CD4-positive, alpha-beta T cell (primary cell): ENCODE measurements at regions not wholly inside any gene's neighbourhood (a gene's known extent, or its start where the extent isn't known, plus 50 kb on each side); places are given as distances from the start of the nearest gene placed in this dataset.

Source experiments
- ATAC-seq: fragments of 200-7000 bp; cut with Tn5 transposase; one replicate; pipeline ENCODE4 v1.10.0; 2022; ENCODE audit warnings: mild to moderate bottlenecking; ENCODE audit not compliant: poor library complexity
- CTCF ChIA-PET: fragments of 350-600 bp; sonication (Branson Sonifier 250); formaldehyde crosslinking; loops from one replicate; lab custom pipeline; 2021; ENCODE audit warnings: antibody characterized with exemption, inconsistent platforms; lab: Charles Lee
- POLR2A ChIA-PET: fragments of 350-600 bp; sonication (Branson Sonifier 250); formaldehyde crosslinking; loops from one replicate; lab custom pipeline; 2021; ENCODE audit warnings: antibody characterized with exemption, inconsistent platforms; lab: Charles Lee
- DNase-seq, 14 experiments: peaks; one replicate each; pipeline ENCODE4 v3.0.0-alpha.2; 2013 to 2020; ENCODE audit warnings: mixed read lengths in 2 of 14
- H3K27ac ChIP-seq, 2 donors: one replicate each; pipeline versions ENCODE4 v1.5.1 to v1.7.0; 2013; ENCODE audit warnings: low read length in 2 of 2, low read depth in 1 of 2, mild to moderate bottlenecking in 1 of 2
- H3K27me3 ChIP-seq, 2 experiments: 1 replicate in 1 of 2; 2 replicates in 1 of 2; pipeline versions ENCODE4 v1.6.1 to v1.7.0; 2013; ENCODE audit warnings: low read length in 2 of 2, control low read depth in 1 of 2, mild to moderate bottlenecking in 1 of 2, moderate library complexity in 1 of 2; ENCODE audit not compliant: insufficient read depth in 2 of 2, control insufficient read depth in 1 of 2
- H3K36me3 ChIP-seq: one replicate; pipeline ENCODE4 v1.6.1; 2013; ENCODE audit warnings: low read length, control low read depth; ENCODE audit not compliant: insufficient read depth
- H3K4me1 ChIP-seq: one replicate; pipeline ENCODE4 v1.6.1; 2013; ENCODE audit warnings: low read length, control low read depth; ENCODE audit not compliant: insufficient read depth
- H3K4me3 ChIP-seq: one replicate; pipeline ENCODE4 v1.5.1; 2013; ENCODE audit warnings: mild to moderate bottlenecking, low read length, moderate library complexity
- H3K9me3 ChIP-seq, 2 experiments: 1 replicate in 1 of 2; 2 replicates in 1 of 2; pipeline versions ENCODE4 v1.6.1 to v1.7.0; 2013; ENCODE audit warnings: low read length in 2 of 2, mild to moderate bottlenecking in 2 of 2, control low read depth in 1 of 2, moderate library complexity in 1 of 2; ENCODE audit not compliant: control insufficient read depth in 1 of 2, insufficient read depth in 1 of 2
- H3K27ac Mint-ChIP-seq: one replicate; pipeline ENCODE4 v1.8.0; 2020; ENCODE audit warnings: mixed read lengths
- H3K27me3 Mint-ChIP-seq: one replicate; pipeline ENCODE4 v1.8.0; 2021; ENCODE audit warnings: mixed read lengths
- H3K36me3 Mint-ChIP-seq: one replicate; pipeline ENCODE4 v1.8.0; 2021; ENCODE audit warnings: low read depth, mixed read lengths
- H3K4me1 Mint-ChIP-seq: one replicate; pipeline ENCODE4 v1.8.0; 2021; ENCODE audit warnings: low read depth, mixed read lengths
- H3K4me3 Mint-ChIP-seq: one replicate; pipeline ENCODE4 v1.8.0; 2020; ENCODE audit warnings: mild to moderate bottlenecking, mixed read lengths
- H3K9me3 Mint-ChIP-seq: one replicate; pipeline ENCODE4 v1.8.0; 2020; ENCODE audit warnings: mixed read lengths
- intact Hi-C, 2 experiments: fragments of 100-400 bp; cut with DNase I in 1 of 2; cut with micrococcal nuclease in 1 of 2; formaldehyde crosslinking; loops; one replicate each; pipeline versions ENCODE4 v1.15.1 to v1.9.0; 2023 to 2025; cut with DNase I, micrococcal nuclease
- TF ChIP-seq, protein P1 (sequence below): fragments of 200-600 bp; IDR thresholded peaks from one replicate; pipeline ENCODE4 v1.8.0; 2022; ENCODE audit warnings: antibody characterized with exemption, mild to moderate bottlenecking

DNA sequence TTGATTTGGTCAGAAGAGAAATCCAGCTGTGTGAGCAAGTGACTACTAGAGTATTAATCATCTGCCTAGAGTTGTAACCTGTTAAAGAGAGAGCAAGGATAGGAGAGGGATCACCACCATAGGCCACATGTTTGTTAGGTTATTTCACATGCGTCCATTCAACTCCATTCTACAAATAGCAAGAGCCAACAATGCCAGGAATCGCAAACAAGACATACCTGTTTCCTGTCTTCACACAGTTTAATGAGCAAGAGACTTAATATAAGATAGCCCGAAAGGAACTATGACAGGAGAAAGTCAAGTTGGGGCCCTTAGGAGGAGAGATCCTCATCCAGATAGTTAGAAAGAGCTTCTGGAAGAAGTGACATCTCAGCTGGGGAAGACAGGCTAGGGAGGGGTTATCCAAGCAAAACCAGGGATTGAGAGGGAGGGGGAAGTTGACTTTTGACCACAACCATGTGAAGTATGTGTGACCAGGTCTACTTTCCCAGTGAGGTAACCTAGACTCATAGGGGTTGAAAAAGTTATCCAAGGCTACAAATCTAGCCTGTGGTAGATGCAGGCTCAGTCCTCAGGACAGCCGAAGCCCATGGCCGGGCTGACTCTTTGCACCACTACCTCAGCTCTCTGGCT, 147.4 kb downstream of the ALDH8A1 start:
- no peak overlapping the region for H3K4me3 ChIP-seq
- intact Hi-C loops, result no loop called here
- POLR2A ChIA-PET, result interaction anchor here (0.6 kb wide), 1 partner anchor 1839 kb away, joined by 3 read pairs; no protein-coding TSS in a partner anchor
- no peak overlapping the region for H3K4me3 Mint-ChIP-seq
- no peak overlapping the region for H3K27ac ChIP-seq
- H3K27me3 Mint-ChIP-seq, result no peaks in the 10 kb centered on the region
- CTCF ChIA-PET, result no interaction called here
- TF ChIP-seq, protein P1, sequence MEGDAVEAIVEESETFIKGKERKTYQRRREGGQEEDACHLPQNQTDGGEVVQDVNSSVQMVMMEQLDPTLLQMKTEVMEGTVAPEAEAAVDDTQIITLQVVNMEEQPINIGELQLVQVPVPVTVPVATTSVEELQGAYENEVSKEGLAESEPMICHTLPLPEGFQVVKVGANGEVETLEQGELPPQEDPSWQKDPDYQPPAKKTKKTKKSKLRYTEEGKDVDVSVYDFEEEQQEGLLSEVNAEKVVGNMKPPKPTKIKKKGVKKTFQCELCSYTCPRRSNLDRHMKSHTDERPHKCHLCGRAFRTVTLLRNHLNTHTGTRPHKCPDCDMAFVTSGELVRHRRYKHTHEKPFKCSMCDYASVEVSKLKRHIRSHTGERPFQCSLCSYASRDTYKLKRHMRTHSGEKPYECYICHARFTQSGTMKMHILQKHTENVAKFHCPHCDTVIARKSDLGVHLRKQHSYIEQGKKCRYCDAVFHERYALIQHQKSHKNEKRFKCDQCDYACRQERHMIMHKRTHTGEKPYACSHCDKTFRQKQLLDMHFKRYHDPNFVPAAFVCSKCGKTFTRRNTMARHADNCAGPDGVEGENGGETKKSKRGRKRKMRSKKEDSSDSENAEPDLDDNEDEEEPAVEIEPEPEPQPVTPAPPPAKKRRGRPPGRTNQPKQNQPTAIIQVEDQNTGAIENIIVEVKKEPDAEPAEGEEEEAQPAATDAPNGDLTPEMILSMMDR, result no peak
- no peak overlapping the region for H3K27ac Mint-ChIP-seq
- no peak for ATAC-seq
- no peaks in the 10 kb centered on the region for H3K36me3 ChIP-seq
- H3K27me3 ChIP-seq, result peaks cover 2 to 3% of the 10 kb centered on the region in 2 experiments
- no peak for DNase-seq
- H3K36me3 Mint-ChIP-seq, result no peaks in the 10 kb centered on the region
- H3K4me1 ChIP-seq, result no peaks in the 10 kb centered on the region
- no peaks in the 10 kb centered on the region for H3K4me1 Mint-ChIP-seq
- H3K9me3 ChIP-seq, result no peaks in the 10 kb centered on the region
- H3K9me3 Mint-ChIP-seq, result no peaks in the 10 kb centered on the region

DNA sequence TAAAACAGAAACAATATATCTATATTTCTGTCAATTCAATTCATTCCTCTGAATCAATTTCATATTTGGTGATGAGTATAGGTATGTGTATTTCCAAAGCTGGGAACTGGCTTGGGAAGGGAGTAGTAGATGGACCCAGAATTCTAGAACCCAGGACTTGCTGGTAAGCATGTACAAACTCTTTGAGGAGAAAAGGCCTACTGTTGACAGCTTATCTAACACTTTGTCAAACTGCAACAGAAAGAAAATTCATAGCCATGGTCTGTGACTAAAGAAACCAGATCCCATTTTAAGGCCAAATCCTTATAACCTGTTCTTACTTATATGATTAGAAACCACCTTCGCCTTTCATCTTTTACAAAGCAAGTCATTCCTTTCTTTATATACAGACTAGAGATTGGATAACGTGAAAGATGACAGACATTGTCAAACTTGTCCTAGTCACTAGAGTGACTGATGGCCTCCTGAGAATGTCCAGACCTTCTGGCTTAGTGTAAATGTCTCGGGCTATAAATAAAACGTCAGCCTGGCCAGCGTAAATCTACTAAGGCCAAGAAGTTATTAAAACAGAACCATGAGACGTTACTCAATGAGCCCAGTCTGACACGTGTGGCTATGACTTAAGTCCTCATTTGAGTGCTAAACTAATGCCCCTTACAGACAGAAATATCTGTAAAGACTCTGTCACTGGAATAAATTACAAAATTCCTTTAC, 152.3 kb downstream of the ALDH8A1 start:
- intact Hi-C loops, result no loop called here
- Mint-ChIP-seq H3K36me3 (no peaks in the 10 kb centered on the region), H3K27ac (no peak overlapping the region), H3K4me3 (no peak overlapping the region), H3K9me3 (no peaks in the 10 kb centered on the region), H3K27me3 (no peaks in the 10 kb centered on the region), H3K4me1 (no peaks in the 10 kb centered on the region)
- no peaks in the 10 kb centered on the region for H3K36me3 ChIP-seq
- no peak overlapping the region for H3K27ac ChIP-seq
- no peaks in the 10 kb centered on the region for H3K27me3 ChIP-seq
- TF ChIP-seq, protein P1, result no peak
- no peaks in the 10 kb centered on the region for H3K9me3 ChIP-seq
- no peaks in the 10 kb centered on the region for H3K4me1 ChIP-seq
- no peak for DNase-seq
- CTCF ChIA-PET, result no interaction called here
- no peak overlapping the region for H3K4me3 ChIP-seq
- no peak for ATAC-seq
- POLR2A ChIA-PET, result no interaction called here

DNA sequence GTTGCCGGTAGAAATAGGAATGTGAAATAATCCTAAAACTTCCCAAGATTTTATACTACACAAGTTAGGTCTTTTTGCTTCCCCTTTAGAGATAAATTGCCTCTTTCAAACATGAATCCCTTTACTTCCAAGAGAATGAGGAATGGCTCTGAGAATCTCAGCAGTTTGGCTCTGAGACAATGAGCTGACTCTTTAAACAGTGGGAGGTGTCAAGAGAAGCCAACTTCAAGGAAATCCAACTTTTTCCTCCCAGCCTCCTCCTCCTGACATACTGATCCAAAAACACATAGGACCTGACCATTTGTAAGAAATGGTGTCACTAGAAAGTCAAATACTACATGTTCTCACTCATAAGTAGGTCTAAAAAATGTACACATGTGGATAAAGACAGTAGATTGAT, 154.2 kb downstream of the ALDH8A1 start:
- no peak overlapping the region for H3K4me3 ChIP-seq
- peaks cover 0 to 17% of the 10 kb centered on the region in 2 experiments for H3K9me3 ChIP-seq
- H3K4me3 Mint-ChIP-seq, result no peak overlapping the region
- peaks cover under 1% of the 10 kb centered on the region for H3K36me3 Mint-ChIP-seq
- H3K4me1 Mint-ChIP-seq, result no peaks in the 10 kb centered on the region
- H3K4me1 ChIP-seq, result no peaks in the 10 kb centered on the region
- H3K36me3 ChIP-seq, result no peaks in the 10 kb centered on the region
- no peak for ATAC-seq
- TF ChIP-seq, protein P1, result no peak
- H3K27me3 ChIP-seq, result no peaks in the 10 kb centered on the region
- peaks cover 7% of the 10 kb centered on the region for H3K9me3 Mint-ChIP-seq
- no peak overlapping the region for H3K27ac ChIP-seq
- H3K27ac Mint-ChIP-seq, result no peak overlapping the region
- intact Hi-C loops, result no loop called here
- no peaks in the 10 kb centered on the region for H3K27me3 Mint-ChIP-seq
- ChIA-PET POLR2A (no interaction called here), CTCF (no interaction called here)
- DNase-seq, result no peak
